PC-3 (cell line): ENCODE measurements at regions not wholly inside any gene's neighbourhood (a gene's known extent, or its start where the extent isn't known, plus 50 kb on each side); places are given as distances from the start of the nearest gene placed in this dataset.

Experiments used
- ATAC-seq: fragments of 200-7000 bp; cut with Tn5 transposase; 2 replicates; pipeline ENCODE4 v1.9.1; 2020; ENCODE audit warnings: mild to moderate bottlenecking, moderate library complexity
- BruUV-seq: library from RNA; stranded (reverse); fragments of 400-500 nt; replicated peaks from 2 replicates; lab custom pipeline; 2021; lab: Mats Ljungman, UMichigan
- CTCF ChIA-PET: fragments of 300-600 bp; sonication (Branson Sonifier 250); formaldehyde crosslinking; loops from one replicate; lab custom pipeline; 2022; ENCODE audit warnings: antibody characterized with exemption; lab: Charles Lee
- POLR2A ChIA-PET: fragments of 300-600 bp; sonication (Branson Sonifier 250); formaldehyde crosslinking; loops from one replicate; lab custom pipeline; 2022; ENCODE audit warnings: antibody characterized with exemption; ENCODE audit not compliant: unreplicated experiment; lab: Charles Lee
- DNase-seq: peaks from one replicate; pipeline ENCODE4 v3.0.0-alpha.2; 2015
- H2AFZ ChIP-seq: fragments of 300-600 bp; sonication (generic); 2 replicates; pipeline ENCODE4 v1.6.0; 2016; ENCODE audit warnings: antibody characterized with exemption, low read length
- H3F3A ChIP-seq: fragments of 300-600 bp; sonication (generic); one replicate; pipeline ENCODE4 v1.6.0; 2017; ENCODE audit warnings: antibody characterized with exemption, low read length, control low read depth, mild to moderate bottlenecking; ENCODE audit not compliant: unreplicated experiment
- H3K27ac ChIP-seq: fragments of 300-600 bp; sonication (generic); 2 replicates; pipeline ENCODE4 v1.5.1; 2016; ENCODE audit warnings: mild to moderate bottlenecking, low read length
- H3K27me3 ChIP-seq: fragments of 300-600 bp; sonication (generic); 2 replicates; pipeline ENCODE4 v1.6.1; 2016; ENCODE audit warnings: low read length, mixed read lengths
- H3K36me3 ChIP-seq: fragments of 300-600 bp; sonication (generic); 2 replicates; pipeline ENCODE4 v1.6.1; 2016; ENCODE audit warnings: low read depth, mixed run types, low read length, mixed read lengths
- H3K4me1 ChIP-seq: fragments of 300-600 bp; sonication (generic); 2 replicates; pipeline ENCODE4 v1.5.1; 2016; ENCODE audit warnings: low read length; ENCODE audit not compliant: insufficient read depth
- H3K4me2 ChIP-seq: fragments of 300-600 bp; sonication (generic); 2 replicates; pipeline ENCODE4 v1.6.0; 2016; ENCODE audit warnings: low read length
- H3K4me3 ChIP-seq: fragments of 300-600 bp; sonication (generic); 2 replicates; pipeline ENCODE4 v1.5.1; 2016; ENCODE audit warnings: mild to moderate bottlenecking, low read length, mixed read lengths
- H3K79me2 ChIP-seq: fragments of 300-600 bp; sonication (generic); 2 replicates; pipeline ENCODE4 v1.6.1; 2017; ENCODE audit warnings: low read length, mixed read lengths
- H3K9ac ChIP-seq: fragments of 300-600 bp; sonication (generic); 2 replicates; pipeline ENCODE4 v1.6.0; 2016; ENCODE audit warnings: mild to moderate bottlenecking, low read length
- H3K9me2 ChIP-seq: fragments of 300-600 bp; sonication (generic); replicated peaks from 2 replicates; pipeline ENCODE4 v1.6.1; 2016; ENCODE audit warnings: mixed run types, low read length, mixed read lengths
- H3K9me3 ChIP-seq: fragments of 300-600 bp; sonication (generic); 2 replicates; pipeline ENCODE4 v1.6.1; 2016; ENCODE audit warnings: low read length, mixed read lengths
- H4K20me1 ChIP-seq: fragments of 300-600 bp; sonication (generic); 2 replicates; pipeline ENCODE4 v1.6.1; 2016; ENCODE audit warnings: low read length, mixed read lengths
- EZH2 ChIP-seq: fragments of 300-600 bp; sonication (generic); IDR thresholded peaks from one replicate; pipeline ENCODE4 v1.6.1; 2017; ENCODE audit warnings: antibody characterized with exemption, mild to moderate bottlenecking, low read length; ENCODE audit not compliant: unreplicated experiment
- EZH2phosphoT487 ChIP-seq: fragments of 300-600 bp; sonication (generic); IDR thresholded peaks from 2 replicates; pipeline ENCODE4 v1.6.1; 2018; ENCODE audit warnings: mild to moderate bottlenecking, antibody characterized with exemption, low read length, borderline replicate concordance
- intact Hi-C: fragments of 100-400 bp; cut with micrococcal nuclease; formaldehyde crosslinking; loops from 2 replicates; pipeline ENCODE4 v1.9.0; 2023
- TF ChIP-seq, protein P1 (sequence below): fragments of 300-600 bp; sonication (generic); conservative IDR thresholded peaks from 2 replicates; pipeline ENCODE4 v1.5.1; 2017; ENCODE audit warnings: antibody characterized with exemption, low read depth, mild to moderate bottlenecking, low read length

- H3K4me1 ChIP-seq: no peaks in the 10 kb centered on the region
- no TSS peak for BruUV-seq
- H3K27me3 ChIP-seq: no peaks in the 10 kb centered on the region
- no peak overlapping the region for H2AFZ ChIP-seq
- intact Hi-C loops: no loop called here
- no peaks in the 10 kb centered on the region for H4K20me1 ChIP-seq
- no peak overlapping the region for H3K4me3 ChIP-seq
- POLR2A ChIA-PET: no interaction called here
- H3K36me3 ChIP-seq: no peaks in the 10 kb centered on the region
- ATAC-seq: no peak
- TF ChIP-seq, protein P1, sequence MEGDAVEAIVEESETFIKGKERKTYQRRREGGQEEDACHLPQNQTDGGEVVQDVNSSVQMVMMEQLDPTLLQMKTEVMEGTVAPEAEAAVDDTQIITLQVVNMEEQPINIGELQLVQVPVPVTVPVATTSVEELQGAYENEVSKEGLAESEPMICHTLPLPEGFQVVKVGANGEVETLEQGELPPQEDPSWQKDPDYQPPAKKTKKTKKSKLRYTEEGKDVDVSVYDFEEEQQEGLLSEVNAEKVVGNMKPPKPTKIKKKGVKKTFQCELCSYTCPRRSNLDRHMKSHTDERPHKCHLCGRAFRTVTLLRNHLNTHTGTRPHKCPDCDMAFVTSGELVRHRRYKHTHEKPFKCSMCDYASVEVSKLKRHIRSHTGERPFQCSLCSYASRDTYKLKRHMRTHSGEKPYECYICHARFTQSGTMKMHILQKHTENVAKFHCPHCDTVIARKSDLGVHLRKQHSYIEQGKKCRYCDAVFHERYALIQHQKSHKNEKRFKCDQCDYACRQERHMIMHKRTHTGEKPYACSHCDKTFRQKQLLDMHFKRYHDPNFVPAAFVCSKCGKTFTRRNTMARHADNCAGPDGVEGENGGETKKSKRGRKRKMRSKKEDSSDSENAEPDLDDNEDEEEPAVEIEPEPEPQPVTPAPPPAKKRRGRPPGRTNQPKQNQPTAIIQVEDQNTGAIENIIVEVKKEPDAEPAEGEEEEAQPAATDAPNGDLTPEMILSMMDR: no peak
- TF ChIP-seq EZH2: no peak
- TF ChIP-seq EZH2phosphoT487: no peak
- H3K4me2 ChIP-seq: no peak overlapping the region
- CTCF ChIA-PET: no interaction called here
- H3K79me2 ChIP-seq: no peaks in the 10 kb centered on the region
- no peaks in the 10 kb centered on the region for H3F3A ChIP-seq
- H3K27ac ChIP-seq: no peak overlapping the region
- no peak overlapping the region for H3K9ac ChIP-seq
- no peaks in the 10 kb centered on the region for H3K9me2 ChIP-seq
- DNase-seq: no peak
- no peaks in the 10 kb centered on the region for H3K9me3 ChIP-seq
Measured at GRCh38 chr13:53272873-53273272, 244.3 kb downstream of the OLFM4 start.

DNA sequence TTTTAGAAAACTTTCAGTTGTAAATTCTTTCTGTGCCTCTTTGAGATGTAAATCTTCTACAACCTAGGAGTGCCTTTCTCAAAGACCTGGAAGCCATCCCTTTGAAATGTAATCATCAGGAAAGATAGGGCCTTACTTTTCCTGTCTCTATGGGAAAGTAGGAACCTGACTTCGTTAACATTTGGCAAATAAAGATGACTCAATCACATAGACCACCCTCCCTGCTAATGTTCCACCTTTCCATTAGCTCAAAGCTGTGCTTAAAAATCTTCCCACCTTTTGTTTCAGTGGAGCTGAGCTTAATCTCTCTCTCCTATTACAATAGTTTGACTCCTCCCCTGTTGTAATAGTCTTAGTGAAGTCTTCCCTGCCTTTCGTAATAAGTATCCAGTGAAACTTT is 247.7 kb downstream of the OLFM4 start:
- BruUV-seq: no TSS peak
- H3K9me2 ChIP-seq: no peaks in the 10 kb centered on the region
- no peaks in the 10 kb centered on the region for H3K4me1 ChIP-seq
- H3F3A ChIP-seq: no peaks in the 10 kb centered on the region
- H4K20me1 ChIP-seq: no peaks in the 10 kb centered on the region
- no peak overlapping the region for H3K27ac ChIP-seq
- ChIA-PET CTCF (no interaction called here), POLR2A (no interaction called here)
- no peaks in the 10 kb centered on the region for H3K79me2 ChIP-seq
- H3K4me2 ChIP-seq: no peak overlapping the region
- no peak overlapping the region for H2AFZ ChIP-seq
- no peaks in the 10 kb centered on the region for H3K36me3 ChIP-seq
- ATAC-seq: no peak
- no peak overlapping the region for H3K4me3 ChIP-seq
- no peaks in the 10 kb centered on the region for H3K9me3 ChIP-seq
- TF ChIP-seq EZH2 (no peak), EZH2phosphoT487 (no peak)
- TF ChIP-seq, protein P1: no peak
- no peaks in the 10 kb centered on the region for H3K27me3 ChIP-seq
- no peak for DNase-seq
- no peak overlapping the region for H3K9ac ChIP-seq
- intact Hi-C loops: no loop called here

- no peaks in the 10 kb centered on the region for H4K20me1 ChIP-seq
- ChIA-PET CTCF (no interaction called here), POLR2A (no interaction called here)
- no TSS peak for BruUV-seq
- no peaks in the 10 kb centered on the region for H3F3A ChIP-seq
- H3K9ac ChIP-seq: no peak overlapping the region
- DNase-seq (no peak), ATAC-seq (no peak)
- TF ChIP-seq, protein P1: no peak
- H3K9me2 ChIP-seq: no peaks in the 10 kb centered on the region
- H3K27me3 ChIP-seq: no peaks in the 10 kb centered on the region
- no peak overlapping the region for H3K4me3 ChIP-seq
- no peak overlapping the region for H2AFZ ChIP-seq
- no peaks in the 10 kb centered on the region for H3K4me1 ChIP-seq
- H3K4me2 ChIP-seq: no peak overlapping the region
- no peaks in the 10 kb centered on the region for H3K9me3 ChIP-seq
- H3K36me3 ChIP-seq: no peaks in the 10 kb centered on the region
- H3K79me2 ChIP-seq: no peaks in the 10 kb centered on the region
- no peak overlapping the region for H3K27ac ChIP-seq
- intact Hi-C loops: no loop called here
Measured at GRCh38 chr13:53281677-53282076, 253.1 kb downstream of the OLFM4 start.
